K562 (cell line): ENCODE measurements at regions not wholly inside any gene's neighbourhood (a gene's known extent, or its start where the extent isn't known, plus 50 kb on each side); places are given as distances from the start of the nearest gene placed in this dataset.

ENCODE experiments used
- ATAC-seq: fragments of 200-7000 bp; cut with Tn5 transposase; 3 replicates; pipeline ENCODE4 v1.9.1; 2020; ENCODE audit warnings: moderate library complexity
- BruUV-seq: library from RNA; stranded (reverse); fragments of 400-500 nt; replicated peaks from 2 replicates; lab custom pipeline; 2021; lab: Mats Ljungman, UMichigan
- CTCF ChIA-PET: fragments of 300-600 bp; formaldehyde crosslinking; extraction: SDS; loops from one replicate; lab custom pipeline; 2021; ENCODE audit warnings: low intra/inter-chr PET ratio; lab: Yijun Ruan, JAX
- POLR2A ChIA-PET: fragments of 300-600, 350-650 bp; sonication (Branson Sonifier 250); formaldehyde crosslinking; extraction: SDS; loops from one replicate; lab custom pipeline; 2021; ENCODE audit warnings: antibody characterized with exemption, inconsistent platforms; lab: Yijun Ruan, JAX
- DNase-seq, 4 experiments: peaks; one replicate each; pipeline versions ENCODE4 v3.0.0 to v3.0.0-alpha.2; 2011 to 2018; ENCODE audit warnings: low spot score in 3 of 4, mixed read lengths in 3 of 4; ENCODE audit errors: extremely low read depth in 1 of 4
- FAIRE-seq: peaks from 2 replicates; lab custom pipeline; 2011; peaks lifted over from hg19 to GRCh38; lab: Jason Lieb, UNC
- H2AFZ ChIP-seq: 2 replicates; pipeline ENCODE4 v1.6.0; 2011; ENCODE audit warnings: low read depth, low read length, control low read depth, inconsistent platforms
- H3K27ac ChIP-seq: fragments of 200-600 bp; 3 replicates; pipeline ENCODE4 v1.8.0; 2011; ENCODE audit warnings: low read depth, mild to moderate bottlenecking, control low read depth, inconsistent platforms, low read length, moderate library complexity, mixed read lengths; ENCODE audit errors: extremely low read depth
- H3K27me3 ChIP-seq, 2 experiments: fragments of 300-600 bp in 1 of 2; 2 replicates in 1 of 2; 3 replicates in 1 of 2; pipeline versions ENCODE4 v1.6.0 to v1.8.0; 2011; ENCODE audit warnings: inconsistent platforms in 2 of 2, low read length in 2 of 2, mild to moderate bottlenecking in 1 of 2, mixed read lengths in 1 of 2, moderate library complexity in 1 of 2; ENCODE audit not compliant: control insufficient read depth in 2 of 2, insufficient read depth in 2 of 2
- H3K36me3 ChIP-seq: fragments of 300-600 bp; 3 replicates; pipeline ENCODE4 v1.8.0; 2011; ENCODE audit warnings: mild to moderate bottlenecking, low read length, inconsistent platforms; ENCODE audit not compliant: control insufficient read depth, insufficient read depth
- H3K4me1 ChIP-seq, 2 experiments: fragments of 200-600 bp in 1 of 2; replicated peaks in 1 of 2; 2 replicates in 1 of 2; 3 replicates in 1 of 2; pipeline versions ENCODE4 v1.5.1 to v1.8.0; 2011; ENCODE audit warnings: inconsistent platforms in 2 of 2, low read length in 2 of 2, mild to moderate bottlenecking in 1 of 2, mixed read lengths in 1 of 2, moderate library complexity in 1 of 2; ENCODE audit not compliant: control insufficient read depth in 2 of 2, insufficient read depth in 2 of 2
- H3K4me2 ChIP-seq: 2 replicates; pipeline ENCODE4 v1.6.1; 2011; ENCODE audit warnings: low read length, control low read depth, inconsistent platforms, mixed read lengths; ENCODE audit not compliant: insufficient read depth
- H3K4me3 ChIP-seq: fragments of 200-600 bp; sonication (generic), shearing (Covaris generic); 2 replicates; pipeline ENCODE4 v1.5.1; 2016; ENCODE audit warnings: control low read depth, inconsistent platforms
- H3K79me2 ChIP-seq: fragments of 200-600 bp; 3 replicates; pipeline ENCODE4 v1.8.0; 2011; ENCODE audit warnings: low read length, inconsistent platforms; ENCODE audit not compliant: control insufficient read depth, insufficient read depth
- H3K9ac ChIP-seq, 2 experiments: 2 replicates each; pipeline versions ENCODE4 v1.6.0 to v1.6.1; 2011; ENCODE audit warnings: low read depth in 2 of 2, low read length in 2 of 2, control low read depth in 1 of 2, inconsistent platforms in 1 of 2, mild to moderate bottlenecking in 1 of 2, mixed read lengths in 1 of 2; ENCODE audit not compliant: insufficient read depth in 1 of 2
- H3K9me1 ChIP-seq: one replicate; pipeline ENCODE4 v1.6.0; 2011; ENCODE audit warnings: inconsistent platforms, mild to moderate bottlenecking, low read length, moderate library complexity; ENCODE audit not compliant: control insufficient read depth, insufficient read depth
- H3K9me3 ChIP-seq: replicated peaks from 2 replicates; pipeline ENCODE4 v1.5.1; 2011; ENCODE audit warnings: low read depth, low read length, inconsistent platforms; ENCODE audit not compliant: control insufficient read depth, insufficient read depth
- H4K20me1 ChIP-seq: replicated peaks from 2 replicates; pipeline ENCODE4 v1.6.1; 2011; ENCODE audit warnings: low read length, inconsistent platforms, mixed read lengths; ENCODE audit not compliant: control insufficient read depth, insufficient read depth
- BRF2 ChIP-seq: IDR thresholded peaks from 3 replicates; pipeline ENCODE4 v1.6.1; 2011; ENCODE audit warnings: borderline replicate concordance, mild to moderate bottlenecking; ENCODE audit not compliant: insufficient read length, insufficient read depth
- CREB3L1 ChIP-seq: fragments of 450-650 bp; IDR thresholded peaks from 2 replicates; pipeline ENCODE4 v1.6.1; 2014; ENCODE audit warnings: low read depth, mild to moderate bottlenecking, moderate library complexity, borderline replicate concordance
- HES1 ChIP-seq: fragments of 450-650 bp; IDR thresholded peaks from 2 replicates; pipeline ENCODE4 v1.6.1; 2016; ENCODE audit warnings: low read depth, mild to moderate bottlenecking, moderate library complexity
- JUN ChIP-seq, 2 experiments: sonication (generic) in 1 of 2; formaldehyde crosslinking in 1 of 2; IDR thresholded peaks; 2 replicates each; pipeline versions ENCODE4 v1.6.1 to v1.8.0; 2012 to 2022; ENCODE audit warnings: borderline replicate concordance in 2 of 2, mild to moderate bottlenecking in 2 of 2, improper control_type of control experiment in 1 of 2, low read depth in 1 of 2, low read length in 1 of 2, missing genetic modification reagents in 1 of 2
- MAFF ChIP-seq: IDR thresholded peaks from 2 replicates; pipeline ENCODE4 v1.6.1; 2012; ENCODE audit warnings: low read length, improper control_type of control experiment
- NR2C1 ChIP-seq, 2 experiments: fragments of 450-650 bp; IDR thresholded peaks; 2 replicates each; pipeline ENCODE4 v1.6.1; 2017; ENCODE audit warnings: mild to moderate bottlenecking in 2 of 2, antibody characterized with exemption in 1 of 2, inconsistent platforms in 1 of 2, missing compliant biosample characterization in 1 of 2, missing genetic modification characterization in 1 of 2
- RHOXF2B ChIP-seq: fragments of 250-450 bp; sonication (Bioruptor Pico); conservative IDR thresholded peaks from 2 replicates; pipeline ENCODE4 v1.5.1; 2021
- SETDB1 ChIP-seq: IDR thresholded peaks from one replicate; pipeline ENCODE4 v1.6.1; 2012; ENCODE audit warnings: low read length, control low read depth, inconsistent platforms
- SIN3A ChIP-seq, 2 experiments: fragments of 150-350 bp in 1 of 2; IDR thresholded peaks; 2 replicates each; pipeline ENCODE4 v1.6.1; 2011 to 2016; ENCODE audit warnings: borderline replicate concordance in 2 of 2, low read depth in 2 of 2, low read length in 2 of 2, mild to moderate bottlenecking in 2 of 2, moderate library complexity in 2 of 2; ENCODE audit not compliant: control insufficient read depth in 1 of 2
- SIX5 ChIP-seq, 2 experiments: IDR thresholded peaks; 2 replicates each; pipeline ENCODE4 v1.6.1; 2011; ENCODE audit warnings: low read length in 2 of 2, borderline replicate concordance in 1 of 2, low read depth in 1 of 2, mild to moderate bottlenecking in 1 of 2, moderate library complexity in 1 of 2; ENCODE audit not compliant: insufficient read depth in 1 of 2
- SNIP1 ChIP-seq: fragments of 450-650 bp; IDR thresholded peaks from 2 replicates; pipeline ENCODE4 v1.7.1; 2017; ENCODE audit warnings: low read depth, mild to moderate bottlenecking
- THRAP3 ChIP-seq: fragments of 450-650 bp; IDR thresholded peaks from 2 replicates; pipeline ENCODE4 v1.6.1; 2016; ENCODE audit warnings: mild to moderate bottlenecking, inconsistent platforms, borderline replicate concordance
- THRB ChIP-seq: fragments of 450-650 bp; formaldehyde crosslinking; conservative IDR thresholded peaks from 2 replicates; pipeline ENCODE4 v1.4.0; 2022; ENCODE audit warnings: mild to moderate bottlenecking, missing genetic modification characterization
- ZBTB9 ChIP-seq: fragments of 450-650 bp; formaldehyde crosslinking; IDR thresholded peaks from 2 replicates; pipeline ENCODE4 v1.4.0; 2020; ENCODE audit warnings: mild to moderate bottlenecking, moderate library complexity
- ZNF347 ChIP-seq: fragments of 450-650 bp; formaldehyde crosslinking; IDR thresholded peaks from 2 replicates; pipeline ENCODE4 v1.4.0; 2020; ENCODE audit warnings: low read depth, mild to moderate bottlenecking, moderate library complexity
- ZNF76 ChIP-seq: fragments of 250-450 bp; sonication (Bioruptor Pico); IDR thresholded peaks from 2 replicates; pipeline ENCODE4 v1.4.0; 2020; ENCODE audit warnings: mild to moderate bottlenecking, moderate library complexity, borderline replicate concordance
- WGBS: fragments of 100-300 bp; shearing (Covaris generic); methylation state at CpG from one replicate; pipeline ENCODE4 v1.1.6; 2016; ENCODE audit warnings: low coverage, mixed read lengths; ENCODE audit not compliant: insufficient coverage; ENCODE audit errors: missing lambda C conversion rate; 5-methylcytosine and 5-hydroxymethylcytosine counted together
- in situ Hi-C: fragments of 300-500 bp; cut with MboI; formaldehyde crosslinking; loops from 4 replicates; pipeline ENCODE4 v1.15.0; 2018; ENCODE audit warnings: inconsistent platforms, mixed read lengths
- intact Hi-C: fragments of 100-400 bp; cut with micrococcal nuclease; formaldehyde crosslinking; loops from 2 replicates; pipeline ENCODE4 v1.14.2; 2022

GRCh38 chr2:76501641-76502040 lies 790.9 kb upstream of the GCFC2 start:
- Histone ChIP-seq H3K27me3 (no peaks in the 10 kb centered on the region), H3K4me2 (no peak overlapping the region), H3K79me2 (no peaks in the 10 kb centered on the region), H3K27ac (no peak overlapping the region), H3K9me1 (no peaks in the 10 kb centered on the region), H3K4me3 (no peak overlapping the region), H3K36me3 (no peaks in the 10 kb centered on the region), H3K9me3 (no peaks in the 10 kb centered on the region), H3K4me1 (no peaks in the 10 kb centered on the region), H3K9ac (no peak overlapping the region), H2AFZ (no peak overlapping the region), H4K20me1 (no peaks in the 10 kb centered on the region)
- CTCF ChIA-PET, result no interaction called here
- intact Hi-C loops, result no loop called here
- ATAC-seq (no peak), FAIRE-seq (no peak), DNase-seq (no peak)
- POLR2A ChIA-PET, result no interaction called here
- in situ Hi-C loops, result no loop called here
- WGBS, result 5% methylated on average over 1 of the region's 1 CpG
- no TSS peak for BruUV-seq
- no peak for TF ChIP-seq RHOXF2B (CRISPR knock-in tag)
- TF ChIP-seq THRAP3, result no peak
- no peak for TF ChIP-seq ZBTB9 (CRISPR knock-in tag)
- TF ChIP-seq SNIP1, result no peak
- no peak for TF ChIP-seq MAFF
- TF ChIP-seq CREB3L1, result no peak
- TF ChIP-seq THRB (CRISPR knock-in tag), result no peak
- TF ChIP-seq HES1, result no peak
- no peak for TF ChIP-seq ZNF347 (CRISPR knock-in tag)
- no peak for TF ChIP-seq SIN3A (IDR thresholded peaks at IDR 0.05; ENCODE audit: borderline replicate concordance in 2 of 2, control insufficient read depth in 1 of 2, low read depth in 2 of 2, low read length in 2 of 2)
- no peak for TF ChIP-seq NR2C1 (IDR thresholded peaks at IDR 0.05)
- TF ChIP-seq NR2C1 (tag; IDR thresholded peaks at IDR 0.05), result no peak
- no peak for TF ChIP-seq ZNF76 (CRISPR knock-in tag)
- no peak for TF ChIP-seq JUN (IDR thresholded peaks at IDR 0.05; ENCODE audit: borderline replicate concordance, low read depth, low read length)
- no peak for TF ChIP-seq JUN (CRISPR knock-in tag; IDR thresholded peaks at IDR 0.05; ENCODE audit: borderline replicate concordance)
- no peak for TF ChIP-seq SIX5 (IDR thresholded peaks at IDR 0.05; ENCODE audit: borderline replicate concordance in 1 of 2, insufficient read depth in 1 of 2, low read depth in 1 of 2, low read length in 2 of 2)
- TF ChIP-seq SETDB1, result no peak
- TF ChIP-seq BRF2, result no peak
